HCT116 (cell line): ENCODE measurements at regions not wholly inside any gene's neighbourhood (a gene's known extent, or its start where the extent isn't known, plus 50 kb on each side); places are given as distances from the start of the nearest gene placed in this dataset.

ENCODE experiments used
- CTCF ChIP-seq, 3 experiments: fragments of 200-600 bp in 1 of 3; sonication (generic) in 1 of 3; IDR thresholded peaks in 2 of 3; conservative IDR thresholded peaks in 1 of 3; 2 replicates each; pipeline ENCODE4 v1.5.1; 2012 to 2017; ENCODE audit warnings: low read depth in 2 of 3, low read length in 2 of 3, antibody characterized with exemption in 1 of 3, borderline replicate concordance in 1 of 3, control low read depth in 1 of 3, mild to moderate bottlenecking in 1 of 3, mixed read lengths in 1 of 3, mixed run types in 1 of 3, moderate library complexity in 1 of 3; ENCODE audit not compliant: insufficient read depth in 1 of 3
- EGR1 ChIP-seq: IDR thresholded peaks from 2 replicates; pipeline ENCODE4 v1.6.1; 2012; ENCODE audit warnings: low read depth
- EZH2 ChIP-seq: fragments of 200-600 bp; sonication (generic); IDR thresholded peaks from 2 replicates; pipeline ENCODE4 v1.6.1; 2017; ENCODE audit warnings: antibody characterized with exemption, mixed run types
- EZH2phosphoT487 ChIP-seq: fragments of 200-600 bp; IDR thresholded peaks from 2 replicates; pipeline ENCODE4 v1.6.1; 2018; ENCODE audit warnings: antibody characterized with exemption, borderline replicate concordance
- MAX ChIP-seq: IDR thresholded peaks from 2 replicates; pipeline ENCODE4 v1.6.1; 2012
- POLR2A ChIP-seq: IDR thresholded peaks from 2 replicates; pipeline ENCODE4 v1.7.0; 2011; ENCODE audit warnings: borderline replicate concordance; ENCODE audit not compliant: insufficient read depth, insufficient read length; ENCODE audit errors: extremely low read depth
- POLR2AphosphoS5 ChIP-seq: IDR thresholded peaks from 2 replicates; pipeline ENCODE4 v1.6.1; 2011; ENCODE audit warnings: mild to moderate bottlenecking, low read depth, low read length, moderate library complexity
- YY1 ChIP-seq: IDR thresholded peaks from 2 replicates; pipeline ENCODE4 v1.6.1; 2011; ENCODE audit warnings: low read length, low read depth, moderate library complexity, mild to moderate bottlenecking; ENCODE audit not compliant: insufficient replicate concordance; ENCODE audit errors: extremely low read depth
- TF ChIP-seq, protein P1 (sequence below): IDR thresholded peaks from 2 replicates; pipeline ENCODE4 v1.6.1; 2012

GRCh38 chr2:16359961-16360360, 305.7 kb downstream of the CYRIA start:
- TF ChIP-seq CTCF (IDR thresholded peaks at IDR 0.05 in 2 of 3, conservative IDR thresholded peaks at IDR 0.05 in 1 of 3; ENCODE audit: borderline replicate concordance in 1 of 3, insufficient read depth in 1 of 3, low read depth in 2 of 3, low read length in 2 of 3) (no peak), POLR2AphosphoS5 (no peak), EZH2phosphoT487 (no peak), EGR1 (no peak), POLR2A (no peak), EZH2 (no peak), YY1 (no peak), MAX (no peak)
- TF ChIP-seq, protein P1, sequence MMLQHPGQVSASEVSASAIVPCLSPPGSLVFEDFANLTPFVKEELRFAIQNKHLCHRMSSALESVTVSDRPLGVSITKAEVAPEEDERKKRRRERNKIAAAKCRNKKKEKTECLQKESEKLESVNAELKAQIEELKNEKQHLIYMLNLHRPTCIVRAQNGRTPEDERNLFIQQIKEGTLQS = no peak
